PC-3 (cell line): ENCODE measurements at regions not wholly inside any gene's neighbourhood (a gene's known extent, or its start where the extent isn't known, plus 50 kb on each side); places are given as distances from the start of the nearest gene placed in this dataset.

Source experiments
- ATAC-seq: fragments of 200-7000 bp; cut with Tn5 transposase; 2 replicates; pipeline ENCODE4 v1.9.1; 2020; ENCODE audit warnings: mild to moderate bottlenecking, moderate library complexity
- BruUV-seq: library from RNA; stranded (reverse); fragments of 400-500 nt; replicated peaks from 2 replicates; lab custom pipeline; 2021; lab: Mats Ljungman, UMichigan
- CTCF ChIA-PET: fragments of 300-600 bp; sonication (Branson Sonifier 250); formaldehyde crosslinking; loops from one replicate; lab custom pipeline; 2022; ENCODE audit warnings: antibody characterized with exemption; lab: Charles Lee
- POLR2A ChIA-PET: fragments of 300-600 bp; sonication (Branson Sonifier 250); formaldehyde crosslinking; loops from one replicate; lab custom pipeline; 2022; ENCODE audit warnings: antibody characterized with exemption; ENCODE audit not compliant: unreplicated experiment; lab: Charles Lee
- DNase-seq: peaks from one replicate; pipeline ENCODE4 v3.0.0-alpha.2; 2015
- H2AFZ ChIP-seq: fragments of 300-600 bp; sonication (generic); 2 replicates; pipeline ENCODE4 v1.6.0; 2016; ENCODE audit warnings: antibody characterized with exemption, low read length
- H3F3A ChIP-seq: fragments of 300-600 bp; sonication (generic); one replicate; pipeline ENCODE4 v1.6.0; 2017; ENCODE audit warnings: antibody characterized with exemption, low read length, control low read depth, mild to moderate bottlenecking; ENCODE audit not compliant: unreplicated experiment
- H3K27ac ChIP-seq: fragments of 300-600 bp; sonication (generic); 2 replicates; pipeline ENCODE4 v1.5.1; 2016; ENCODE audit warnings: mild to moderate bottlenecking, low read length
- H3K27me3 ChIP-seq: fragments of 300-600 bp; sonication (generic); 2 replicates; pipeline ENCODE4 v1.6.1; 2016; ENCODE audit warnings: low read length, mixed read lengths
- H3K36me3 ChIP-seq: fragments of 300-600 bp; sonication (generic); 2 replicates; pipeline ENCODE4 v1.6.1; 2016; ENCODE audit warnings: low read depth, mixed run types, low read length, mixed read lengths
- H3K4me1 ChIP-seq: fragments of 300-600 bp; sonication (generic); 2 replicates; pipeline ENCODE4 v1.5.1; 2016; ENCODE audit warnings: low read length; ENCODE audit not compliant: insufficient read depth
- H3K4me2 ChIP-seq: fragments of 300-600 bp; sonication (generic); 2 replicates; pipeline ENCODE4 v1.6.0; 2016; ENCODE audit warnings: low read length
- H3K4me3 ChIP-seq: fragments of 300-600 bp; sonication (generic); 2 replicates; pipeline ENCODE4 v1.5.1; 2016; ENCODE audit warnings: mild to moderate bottlenecking, low read length, mixed read lengths
- H3K79me2 ChIP-seq: fragments of 300-600 bp; sonication (generic); 2 replicates; pipeline ENCODE4 v1.6.1; 2017; ENCODE audit warnings: low read length, mixed read lengths
- H3K9ac ChIP-seq: fragments of 300-600 bp; sonication (generic); 2 replicates; pipeline ENCODE4 v1.6.0; 2016; ENCODE audit warnings: mild to moderate bottlenecking, low read length
- H3K9me2 ChIP-seq: fragments of 300-600 bp; sonication (generic); replicated peaks from 2 replicates; pipeline ENCODE4 v1.6.1; 2016; ENCODE audit warnings: mixed run types, low read length, mixed read lengths
- H3K9me3 ChIP-seq: fragments of 300-600 bp; sonication (generic); 2 replicates; pipeline ENCODE4 v1.6.1; 2016; ENCODE audit warnings: low read length, mixed read lengths
- H4K20me1 ChIP-seq: fragments of 300-600 bp; sonication (generic); 2 replicates; pipeline ENCODE4 v1.6.1; 2016; ENCODE audit warnings: low read length, mixed read lengths
- CTCF ChIP-seq: fragments of 300-600 bp; sonication (generic); conservative IDR thresholded peaks from 2 replicates; pipeline ENCODE4 v1.5.1; 2017; ENCODE audit warnings: antibody characterized with exemption, low read depth, mild to moderate bottlenecking, low read length
- EZH2 ChIP-seq: fragments of 300-600 bp; sonication (generic); IDR thresholded peaks from one replicate; pipeline ENCODE4 v1.6.1; 2017; ENCODE audit warnings: antibody characterized with exemption, mild to moderate bottlenecking, low read length; ENCODE audit not compliant: unreplicated experiment
- EZH2phosphoT487 ChIP-seq: fragments of 300-600 bp; sonication (generic); IDR thresholded peaks from 2 replicates; pipeline ENCODE4 v1.6.1; 2018; ENCODE audit warnings: mild to moderate bottlenecking, antibody characterized with exemption, low read length, borderline replicate concordance
- intact Hi-C: fragments of 100-400 bp; cut with micrococcal nuclease; formaldehyde crosslinking; loops from 2 replicates; pipeline ENCODE4 v1.9.0; 2023

DNA sequence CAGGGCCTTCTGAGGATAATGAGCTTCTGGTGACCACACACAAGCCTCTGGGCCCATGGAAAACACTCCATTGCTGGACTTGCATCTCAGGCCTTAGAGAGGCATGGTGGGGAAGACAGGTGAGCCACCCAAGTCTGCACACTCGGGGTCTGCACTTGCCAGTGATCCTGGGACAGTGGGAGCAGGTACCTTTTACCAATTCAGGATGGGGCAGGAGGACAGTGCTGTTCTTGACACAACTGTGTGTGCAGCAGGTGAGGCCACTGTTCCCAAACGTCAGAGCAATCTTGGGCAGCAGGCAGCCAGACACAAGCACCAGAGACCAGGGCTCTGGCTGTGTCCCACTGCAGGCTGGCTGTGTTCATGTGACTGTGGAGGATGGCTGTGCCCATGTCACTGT lies 221.3 kb downstream of the ERMARD start:
- DNase-seq = no peak
- H3K4me3 ChIP-seq = no peak overlapping the region
- ATAC-seq = no peak
- TF ChIP-seq CTCF (no peak), EZH2 (no peak), EZH2phosphoT487 (no peak)
- H2AFZ ChIP-seq = no peak overlapping the region
- H3K4me2 ChIP-seq = no peak overlapping the region
- H3K36me3 ChIP-seq = no peaks in the 10 kb centered on the region
- H3F3A ChIP-seq = no peaks in the 10 kb centered on the region
- no peaks in the 10 kb centered on the region for H3K4me1 ChIP-seq
- H3K27ac ChIP-seq = no peak overlapping the region
- ChIA-PET CTCF (no interaction called here), POLR2A (no interaction called here)
- no peaks in the 10 kb centered on the region for H3K9me3 ChIP-seq
- BruUV-seq = no TSS peak
- H3K9ac ChIP-seq = no peak overlapping the region
- no peaks in the 10 kb centered on the region for H3K9me2 ChIP-seq
- no peaks in the 10 kb centered on the region for H4K20me1 ChIP-seq
- intact Hi-C loops = no loop called here
- H3K27me3 ChIP-seq = no peaks in the 10 kb centered on the region
- no peaks in the 10 kb centered on the region for H3K79me2 ChIP-seq

GRCh38 chr6:169972101-169972651 lies 220.8 kb downstream of the ERMARD start:
- Histone ChIP-seq H3K27me3 (no peaks in the 10 kb centered on the region), H3F3A (no peaks in the 10 kb centered on the region), H3K4me2 (no peak overlapping the region), H3K36me3 (no peaks in the 10 kb centered on the region), H4K20me1 (no peaks in the 10 kb centered on the region), H3K4me3 (no peak overlapping the region), H3K9me2 (no peaks in the 10 kb centered on the region), H3K79me2 (no peaks in the 10 kb centered on the region), H3K4me1 (no peaks in the 10 kb centered on the region), H3K9ac (no peak overlapping the region), H3K27ac (no peak overlapping the region), H3K9me3 (no peaks in the 10 kb centered on the region), H2AFZ (no peak overlapping the region)
- CTCF ChIA-PET = no interaction called here
- TF ChIP-seq CTCF = no peak
- no peak for TF ChIP-seq EZH2phosphoT487
- no peak for TF ChIP-seq EZH2
- ATAC-seq = no peak
- no TSS peak for BruUV-seq
- intact Hi-C loops = no loop called here
- no peak for DNase-seq
- POLR2A ChIA-PET = no interaction called here

DNA sequence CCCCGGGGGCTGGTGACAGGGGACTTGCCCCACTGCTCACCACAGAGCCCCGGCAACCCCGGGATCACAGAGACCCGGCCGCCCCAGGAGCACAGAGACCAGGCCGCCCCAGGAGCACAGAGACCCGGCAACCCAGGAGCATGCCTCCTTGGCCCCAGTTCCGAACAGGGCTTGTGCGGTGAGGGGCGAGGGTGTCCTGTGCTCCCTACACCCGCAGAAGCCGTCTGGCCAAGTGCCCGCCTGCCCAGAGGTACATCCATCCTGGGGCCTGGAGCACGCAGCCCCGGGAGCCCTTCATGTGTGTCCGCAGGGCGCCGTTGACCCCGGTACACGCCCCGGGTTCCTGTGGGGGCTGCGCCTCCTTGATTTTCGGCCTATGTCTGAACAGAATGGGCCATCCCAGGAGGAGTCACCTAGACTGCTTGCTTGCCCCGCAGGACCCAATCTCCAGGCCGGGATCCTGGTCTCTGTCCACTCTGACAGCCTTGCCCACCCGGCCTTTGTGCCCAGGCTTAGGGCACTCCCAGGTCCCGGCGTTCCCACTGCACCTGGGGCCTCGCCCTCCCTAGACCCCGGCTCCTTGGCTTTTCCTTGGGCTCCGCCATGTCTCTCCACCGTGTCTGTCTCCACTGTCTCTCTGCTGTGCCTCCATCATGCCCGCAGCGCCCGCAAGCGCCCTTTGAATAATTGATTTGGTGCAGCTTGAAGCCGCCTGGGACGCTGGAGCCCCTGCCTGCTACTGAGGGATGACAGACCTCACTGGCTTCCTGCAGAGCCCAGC lies 219.8 kb downstream of the ERMARD start:
- Histone ChIP-seq H3K36me3 (no peaks in the 10 kb centered on the region), H3K4me3 (no peak overlapping the region), H3K27me3 (no peaks in the 10 kb centered on the region), H3K4me1 (no peaks in the 10 kb centered on the region), H3K79me2 (no peaks in the 10 kb centered on the region), H3K4me2 (no peak overlapping the region), H3K9me3 (no peaks in the 10 kb centered on the region), H3K9ac (no peak overlapping the region), H3K9me2 (no peaks in the 10 kb centered on the region), H4K20me1 (no peaks in the 10 kb centered on the region), H3K27ac (no peak overlapping the region), H2AFZ (no peak overlapping the region), H3F3A (no peaks in the 10 kb centered on the region)
- ChIA-PET CTCF (no interaction called here), POLR2A (no interaction called here)
- no TSS peak for BruUV-seq
- TF ChIP-seq EZH2phosphoT487 (no peak), EZH2 (no peak), CTCF (no peak)
- intact Hi-C loops = no loop called here
- ATAC-seq (no peak), DNase-seq (no peak)
